Activated T-helper 2 cell treated with anti-CD3 and anti-CD28 coated beads, Interferon-gamma antibody, Interleukin-2, Interleukin-4, amounts not matched to agents 10 μg/mL and 5 μg/mL and 100 μg/mL, durations not matched to agents 14 hours and 24 hours and 36 hours (primary cell): ENCODE measurements at regions not wholly inside any gene's neighbourhood (a gene's known extent, or its start where the extent isn't known, plus 50 kb on each side); places are given as distances from the start of the nearest gene placed in this dataset.
"Not testable (repeated sequence)": the region's sequence is repeated elsewhere in the genome, so short reads cannot be mapped to it uniquely, and the experiment has no call there.

Experiments
- DNase-seq: peaks from one replicate; pipeline ENCODE4 v3.0.0; 2021; ENCODE audit warnings: low spot score
- H3K27ac Mint-ChIP-seq: one replicate; pipeline ENCODE4 v1.8.0; 2021; ENCODE audit warnings: mixed read lengths
- H3K27me3 Mint-ChIP-seq: one replicate; pipeline ENCODE4 v1.8.0; 2021; ENCODE audit warnings: low read depth, mixed read lengths
- H3K36me3 Mint-ChIP-seq: one replicate; pipeline ENCODE4 v1.8.0; 2021; ENCODE audit warnings: low read depth, mixed read lengths
- H3K4me1 Mint-ChIP-seq: one replicate; pipeline ENCODE4 v1.8.0; 2021; ENCODE audit warnings: low read depth, mixed read lengths
- H3K4me3 Mint-ChIP-seq: one replicate; pipeline ENCODE4 v1.8.0; 2021; ENCODE audit warnings: low read depth, mild to moderate bottlenecking, moderate library complexity, mixed read lengths
- H3K9me3 Mint-ChIP-seq: one replicate; pipeline ENCODE4 v1.8.0; 2021; ENCODE audit warnings: mixed read lengths
- intact Hi-C: fragments of 100-400 bp; cut with micrococcal nuclease; formaldehyde crosslinking; loops from one replicate; pipeline ENCODE4 v1.15.1; 2023

- intact Hi-C loops: no loop called here
- Mint-ChIP-seq H3K9me3 (no peaks in the 10 kb centered on the region), H3K27me3 (peaks cover 2% of the 10 kb centered on the region), H3K4me1 (peaks cover 3% of the 10 kb centered on the region), H3K27ac (no peak overlapping the region), H3K4me3 (no peak overlapping the region), H3K36me3 (no peaks in the 10 kb centered on the region)
- DNase-seq: no peak
Observed at GRCh38 chr6:4364172-4364571, 228.8 kb upstream of the ECI2 start.

GRCh38 chr6:4363656-4364055 lies 228.3 kb upstream of the ECI2 start:
- no peak overlapping the region for H3K4me3 Mint-ChIP-seq
- H3K27me3 Mint-ChIP-seq: peaks cover 2% of the 10 kb centered on the region
- DNase-seq: no peak

GRCh38 chr6:4362326-4362725 lies 227.0 kb upstream of the ECI2 start:
- no peak overlapping the region for H3K27ac Mint-ChIP-seq
- H3K4me3 Mint-ChIP-seq: no peak overlapping the region
- no peaks in the 10 kb centered on the region for H3K36me3 Mint-ChIP-seq
- peaks cover 3% of the 10 kb centered on the region for H3K4me1 Mint-ChIP-seq
- peaks cover 2% of the 10 kb centered on the region for H3K27me3 Mint-ChIP-seq
- intact Hi-C loops: no loop called here
- no peak for DNase-seq
- H3K9me3 Mint-ChIP-seq: no peaks in the 10 kb centered on the region

More at GRCh38 chr6:4363656-4364055, 228.3 kb upstream of the ECI2 start:
- intact Hi-C loops: no loop called here
- Mint-ChIP-seq H3K9me3 (no peaks in the 10 kb centered on the region), H3K36me3 (no peaks in the 10 kb centered on the region), H3K27ac (no peak overlapping the region), H3K4me1 (peaks cover 3% of the 10 kb centered on the region)

- Mint-ChIP-seq H3K27ac (no peak overlapping the region), H3K9me3 (peaks cover 3% of the 10 kb centered on the region), H3K4me1 (peaks cover 3% of the 10 kb centered on the region), H3K27me3 (peaks cover 2% of the 10 kb centered on the region), H3K36me3 (no peaks in the 10 kb centered on the region), H3K4me3 (no peak overlapping the region)
- intact Hi-C loops: no loop called here
- DNase-seq: no peak
Observed at GRCh38 chr6:4360920-4361319, 225.5 kb upstream of the ECI2 start.

GRCh38 chr6:4359108-4359730 lies 223.8 kb upstream of the ECI2 start:
- peaks cover 1% of the 10 kb centered on the region for H3K4me1 Mint-ChIP-seq
- H3K9me3 Mint-ChIP-seq: peaks cover 4% of the 10 kb centered on the region
- no peak overlapping the region for H3K27ac Mint-ChIP-seq
- no peak for DNase-seq
- no peaks in the 10 kb centered on the region for H3K36me3 Mint-ChIP-seq
- peaks cover 2% of the 10 kb centered on the region for H3K27me3 Mint-ChIP-seq
- intact Hi-C loops: no loop called here
- no peak overlapping the region for H3K4me3 Mint-ChIP-seq

GRCh38 chr6:4358414-4359107 lies 223.2 kb upstream of the ECI2 start:
- no peak overlapping the region for H3K27ac Mint-ChIP-seq
- no peak overlapping the region for H3K4me3 Mint-ChIP-seq
- intact Hi-C loops: no loop called here
- H3K4me1 Mint-ChIP-seq: no peaks in the 10 kb centered on the region
- peaks cover 2% of the 10 kb centered on the region for H3K27me3 Mint-ChIP-seq
- DNase-seq: no peak
- no peaks in the 10 kb centered on the region for H3K36me3 Mint-ChIP-seq
- H3K9me3 Mint-ChIP-seq: peaks cover 4% of the 10 kb centered on the region

- H3K27me3 Mint-ChIP-seq, H3K4me3 Mint-ChIP-seq, H3K9me3 Mint-ChIP-seq, intact Hi-C loops, H3K36me3 Mint-ChIP-seq, H3K27ac Mint-ChIP-seq, DNase-seq, H3K4me1 Mint-ChIP-seq: not testable (repeated sequence)
Observed at GRCh38 chr6:4357660-4358152, 222.3 kb upstream of the ECI2 start.

- Mint-ChIP-seq H3K4me1 (no peaks in the 10 kb centered on the region), H3K36me3 (no peaks in the 10 kb centered on the region), H3K9me3 (peaks cover 4% of the 10 kb centered on the region), H3K27ac (no peak overlapping the region), H3K4me3 (no peak overlapping the region), H3K27me3 (peaks cover 2% of the 10 kb centered on the region)
- intact Hi-C loops: no loop called here
- no peak for DNase-seq
Observed at GRCh38 chr6:4356899-4357659, 221.7 kb upstream of the ECI2 start.

GRCh38 chr6:4355241-4355640 lies 219.9 kb upstream of the ECI2 start:
- intact Hi-C loops: no loop called here
- Mint-ChIP-seq H3K9me3 (peaks cover 4% of the 10 kb centered on the region), H3K27ac (no peak overlapping the region), H3K36me3 (no peaks in the 10 kb centered on the region), H3K4me1 (no peaks in the 10 kb centered on the region), H3K27me3 (no peaks in the 10 kb centered on the region), H3K4me3 (no peak overlapping the region)
- DNase-seq: no peak

- intact Hi-C loops: no loop called here
- H3K36me3 Mint-ChIP-seq: no peaks in the 10 kb centered on the region
- peaks cover 4% of the 10 kb centered on the region for H3K9me3 Mint-ChIP-seq
- H3K4me1 Mint-ChIP-seq: no peaks in the 10 kb centered on the region
- H3K4me3 Mint-ChIP-seq: no peak overlapping the region
- no peak for DNase-seq
- no peaks in the 10 kb centered on the region for H3K27me3 Mint-ChIP-seq
- H3K27ac Mint-ChIP-seq: no peak overlapping the region
Observed at GRCh38 chr6:4354181-4354580, 218.8 kb upstream of the ECI2 start.

GRCh38 chr6:4352731-4353130 lies 217.4 kb upstream of the ECI2 start:
- Mint-ChIP-seq H3K9me3 (peaks cover 4% of the 10 kb centered on the region), H3K27ac (no peak overlapping the region), H3K4me1 (no peaks in the 10 kb centered on the region), H3K27me3 (no peaks in the 10 kb centered on the region), H3K36me3 (no peaks in the 10 kb centered on the region), H3K4me3 (no peak overlapping the region)
- no peak for DNase-seq
- intact Hi-C loops: no loop called here

GRCh38 chr6:4352322-4352669 lies 216.9 kb upstream of the ECI2 start:
- intact Hi-C loops: no loop called here
- Mint-ChIP-seq H3K27ac (no peak overlapping the region), H3K9me3 (peaks cover 4% of the 10 kb centered on the region), H3K4me1 (no peaks in the 10 kb centered on the region), H3K4me3 (no peak overlapping the region), H3K36me3 (no peaks in the 10 kb centered on the region), H3K27me3 (no peaks in the 10 kb centered on the region)
- DNase-seq: no peak
